Thyroid gland (tissue), 4 donors: ENCODE measurements at regions not wholly inside any gene's neighbourhood (a gene's known extent, or its start where the extent isn't known, plus 50 kb on each side); places are given as distances from the start of the nearest gene placed in this dataset.

Source experiments
- CTCF ChIP-seq, 6 experiments: fragments of 200-600 bp in 3 of 6; fragments of 450-650 bp in 3 of 6; sonication (generic) in 3 of 6; IDR thresholded peaks; one replicate each; pipeline ENCODE4 v1.5.1; 2016 to 2019; ENCODE audit warnings: antibody characterized with exemption in 6 of 6, mild to moderate bottlenecking in 2 of 6, inconsistent platforms in 1 of 6, moderate library complexity in 1 of 6
- POLR2A ChIP-seq, 2 donors: fragments of 450-650 bp; IDR thresholded peaks; one replicate each; pipeline ENCODE4 v1.6.1; 2017; ENCODE audit warnings: antibody characterized with exemption in 2 of 2, mild to moderate bottlenecking in 2 of 2, moderate library complexity in 1 of 2

GRCh38 chr2:59282374-59283057 lies 1041.4 kb upstream of the FANCL start:
- TF ChIP-seq POLR2A (IDR thresholded peaks at IDR 0.05), result no peak
- TF ChIP-seq CTCF (IDR thresholded peaks at IDR 0.05), result no peak
